Fibroblast of lung (primary cell): ENCODE measurements at regions not wholly inside any gene's neighbourhood (a gene's known extent, or its start where the extent isn't known, plus 50 kb on each side); places are given as distances from the start of the nearest gene placed in this dataset.

Source experiments
- EZH2 ChIP-seq: IDR thresholded peaks from 2 replicates; pipeline ENCODE4 v1.5.1; 2012; ENCODE audit warnings: low read length, control low read depth, mild to moderate bottlenecking; ENCODE audit errors: missing control alignments
- TF ChIP-seq, protein P1 (sequence below), 2 donors: IDR thresholded peaks in 1 of 2; conservative IDR thresholded peaks in 1 of 2; 1 replicate in 1 of 2; 2 replicates in 1 of 2; pipeline ENCODE4 v1.5.1; 2011 to 2012; ENCODE audit warnings: low read length in 2 of 2, control low read depth in 1 of 2, inconsistent platforms in 1 of 2, low read depth in 1 of 2, mild to moderate bottlenecking in 1 of 2

DNA sequence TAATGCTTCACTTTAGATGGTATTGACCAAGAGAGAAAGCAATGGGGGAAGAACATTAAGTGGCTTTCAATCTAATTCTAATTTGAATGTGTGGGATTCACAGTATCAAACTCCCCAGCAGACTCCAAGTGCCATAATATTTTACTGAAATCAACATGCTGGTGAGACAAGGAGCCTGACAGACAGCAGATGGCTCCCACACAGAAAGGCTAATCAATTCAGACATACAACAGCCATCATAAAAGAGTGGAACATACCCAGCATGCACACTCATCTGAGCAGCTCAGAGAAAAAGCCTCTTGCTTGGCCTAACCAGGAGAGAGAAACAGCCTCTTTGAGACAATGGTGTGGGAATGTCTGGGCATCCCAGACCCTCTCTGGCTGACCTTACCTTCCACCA lies 186.5 kb upstream of the SKOR2 start:
- TF ChIP-seq EZH2 = no peak
- TF ChIP-seq, protein P1, sequence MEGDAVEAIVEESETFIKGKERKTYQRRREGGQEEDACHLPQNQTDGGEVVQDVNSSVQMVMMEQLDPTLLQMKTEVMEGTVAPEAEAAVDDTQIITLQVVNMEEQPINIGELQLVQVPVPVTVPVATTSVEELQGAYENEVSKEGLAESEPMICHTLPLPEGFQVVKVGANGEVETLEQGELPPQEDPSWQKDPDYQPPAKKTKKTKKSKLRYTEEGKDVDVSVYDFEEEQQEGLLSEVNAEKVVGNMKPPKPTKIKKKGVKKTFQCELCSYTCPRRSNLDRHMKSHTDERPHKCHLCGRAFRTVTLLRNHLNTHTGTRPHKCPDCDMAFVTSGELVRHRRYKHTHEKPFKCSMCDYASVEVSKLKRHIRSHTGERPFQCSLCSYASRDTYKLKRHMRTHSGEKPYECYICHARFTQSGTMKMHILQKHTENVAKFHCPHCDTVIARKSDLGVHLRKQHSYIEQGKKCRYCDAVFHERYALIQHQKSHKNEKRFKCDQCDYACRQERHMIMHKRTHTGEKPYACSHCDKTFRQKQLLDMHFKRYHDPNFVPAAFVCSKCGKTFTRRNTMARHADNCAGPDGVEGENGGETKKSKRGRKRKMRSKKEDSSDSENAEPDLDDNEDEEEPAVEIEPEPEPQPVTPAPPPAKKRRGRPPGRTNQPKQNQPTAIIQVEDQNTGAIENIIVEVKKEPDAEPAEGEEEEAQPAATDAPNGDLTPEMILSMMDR (conservative IDR thresholded peaks at IDR 0.05 in 1 of 2, IDR thresholded peaks at IDR 0.05 in 1 of 2; ENCODE audit: low read depth in 1 of 2, low read length in 2 of 2) = no peak
